Stomach (tissue), 4 donors: ENCODE measurements at regions not wholly inside any gene's neighbourhood (a gene's known extent, or its start where the extent isn't known, plus 50 kb on each side); places are given as distances from the start of the nearest gene placed in this dataset.

Experiments
- CTCF ChIP-seq, 7 experiments: fragments of 450-650 bp in 4 of 7; fragments of 200-600 bp in 3 of 7; sonication (generic) in 3 of 7; IDR thresholded peaks; one replicate each; pipeline ENCODE4 v1.5.1; 2016 to 2019; ENCODE audit warnings: antibody characterized with exemption in 7 of 7, control low read depth in 2 of 7, mild to moderate bottlenecking in 1 of 7
- EP300 ChIP-seq: sonication (generic); formaldehyde crosslinking; IDR thresholded peaks from one replicate; pipeline ENCODE4 v1.6.1; 2017; ENCODE audit warnings: antibody characterized with exemption
- POLR2A ChIP-seq, 4 donors: fragments of 450-650 bp; IDR thresholded peaks; one replicate each; pipeline ENCODE4 v1.6.1; 2016; ENCODE audit warnings: antibody characterized with exemption in 4 of 4, control low read depth in 2 of 4, mild to moderate bottlenecking in 1 of 4, moderate library complexity in 1 of 4
- POLR2AphosphoS5 ChIP-seq, 3 donors: sonication (generic); formaldehyde crosslinking; IDR thresholded peaks; one replicate each; pipeline ENCODE4 v1.6.1; 2016; ENCODE audit warnings: antibody characterized with exemption in 3 of 3

- TF ChIP-seq POLR2AphosphoS5 (IDR thresholded peaks at IDR 0.05) (no peak), CTCF (IDR thresholded peaks at IDR 0.05) (no peak), POLR2A (IDR thresholded peaks at IDR 0.05) (no peak), EP300 (no peak)
Observed at GRCh38 chr5:166672431-166672830, 1619.0 kb upstream of the WWC1 start.
